DMS114 treated with DMSO at 0.1 percent for 48 hours (cell line): ENCODE measurements at regions not wholly inside any gene's neighbourhood (a gene's known extent, or its start where the extent isn't known, plus 50 kb on each side); places are given as distances from the start of the nearest gene placed in this dataset.

ENCODE experiments used
- DNase-seq: peaks from one replicate; lab custom pipeline; 2025; ENCODE audit not compliant: unreplicated experiment; lab: John Stamatoyannopoulos, UW

GRCh38 chr2:9156483-9156882, 50.1 kb upstream of the ASAP2 start:
- no peak for DNase-seq

- no peak for DNase-seq
Measured at GRCh38 chr2:9154061-9154460, 52.6 kb upstream of the ASAP2 start.

GRCh38 chr2:9153643-9153980, 53.0 kb upstream of the ASAP2 start:
- DNase-seq = no peak

GRCh38 chr2:9152975-9153642, 53.5 kb upstream of the ASAP2 start:
- DNase-seq = no peak

- DNase-seq = no peak
Measured at GRCh38 chr2:9150906-9151305, 55.7 kb upstream of the ASAP2 start.

- DNase-seq = no peak
Measured at GRCh38 chr2:9150568-9150900, 56.1 kb upstream of the ASAP2 start.

GRCh38 chr2:9149726-9150567, 56.7 kb upstream of the ASAP2 start:
- no peak for DNase-seq

GRCh38 chr2:9149388-9149660, 57.3 kb upstream of the ASAP2 start:
- no peak for DNase-seq

GRCh38 chr2:9146646-9147045, 60.0 kb upstream of the ASAP2 start:
- no peak for DNase-seq

GRCh38 chr2:9145752-9146430, 60.7 kb upstream of the ASAP2 start:
- no peak for DNase-seq

GRCh38 chr2:9145109-9145751, 61.4 kb upstream of the ASAP2 start:
- DNase-seq = no peak

GRCh38 chr2:9144617-9145016, 62.0 kb upstream of the ASAP2 start:
- no peak for DNase-seq

GRCh38 chr2:9144046-9144445, 62.6 kb upstream of the ASAP2 start:
- no peak for DNase-seq

- DNase-seq = no peak
Measured at GRCh38 chr2:9143264-9143815, 63.3 kb upstream of the ASAP2 start.

- peak; percentile 71 for DNase-seq
Measured at GRCh38 chr2:9142551-9143263, 63.9 kb upstream of the ASAP2 start.

GRCh38 chr2:9141706-9142460, 64.7 kb upstream of the ASAP2 start:
- no peak for DNase-seq

GRCh38 chr2:9141091-9141667, 65.4 kb upstream of the ASAP2 start:
- DNase-seq = no peak

GRCh38 chr2:9140645-9141044, 66.0 kb upstream of the ASAP2 start:
- no peak for DNase-seq

- DNase-seq = peak; percentile 14
Measured at GRCh38 chr2:9139491-9140443, 66.8 kb upstream of the ASAP2 start.
